ENCODE measurements at regions not wholly inside any gene's neighbourhood (a gene's known extent, or its start where the extent isn't known, plus 50 kb on each side); places are given as distances from the start of the nearest gene placed in this dataset.

DNA sequence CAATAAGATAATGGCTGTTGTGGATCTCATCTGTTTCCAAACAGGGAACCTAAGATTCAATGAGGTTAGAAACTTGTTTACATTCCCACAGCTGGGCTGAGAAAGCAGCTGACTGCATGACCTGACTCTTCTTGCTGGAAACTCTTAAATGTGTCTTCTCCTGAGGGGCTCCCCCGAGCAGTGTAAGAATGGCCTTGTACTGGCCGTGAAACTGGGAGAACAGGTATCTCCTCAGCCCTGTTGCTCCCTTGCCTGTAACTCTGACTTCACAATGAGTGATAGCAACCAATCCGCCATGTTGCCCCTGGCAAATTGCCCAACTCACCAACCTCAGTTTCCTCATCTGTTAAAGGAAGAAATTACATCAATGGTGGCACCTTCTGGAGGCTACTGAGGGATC, 59.1 kb upstream of the CCL2 start:
- TF ChIP-seq CREB1 (IDR thresholded peaks at IDR 0.05; ENCODE audit: low read depth) (no peak), EP300 (IDR thresholded peaks at IDR 0.05; ENCODE audit: borderline replicate concordance) (no peak), EGR1 (IDR thresholded peaks at IDR 0.05) (no peak), ZBTB7A (IDR thresholded peaks at IDR 0.05; ENCODE audit: low read depth) (no peak), TAF1 (IDR thresholded peaks at IDR 0.05; ENCODE audit: low read depth) (no peak), TEAD4 (IDR thresholded peaks at IDR 0.05) (no peak)
- TF ChIP-seq, protein P1, sequence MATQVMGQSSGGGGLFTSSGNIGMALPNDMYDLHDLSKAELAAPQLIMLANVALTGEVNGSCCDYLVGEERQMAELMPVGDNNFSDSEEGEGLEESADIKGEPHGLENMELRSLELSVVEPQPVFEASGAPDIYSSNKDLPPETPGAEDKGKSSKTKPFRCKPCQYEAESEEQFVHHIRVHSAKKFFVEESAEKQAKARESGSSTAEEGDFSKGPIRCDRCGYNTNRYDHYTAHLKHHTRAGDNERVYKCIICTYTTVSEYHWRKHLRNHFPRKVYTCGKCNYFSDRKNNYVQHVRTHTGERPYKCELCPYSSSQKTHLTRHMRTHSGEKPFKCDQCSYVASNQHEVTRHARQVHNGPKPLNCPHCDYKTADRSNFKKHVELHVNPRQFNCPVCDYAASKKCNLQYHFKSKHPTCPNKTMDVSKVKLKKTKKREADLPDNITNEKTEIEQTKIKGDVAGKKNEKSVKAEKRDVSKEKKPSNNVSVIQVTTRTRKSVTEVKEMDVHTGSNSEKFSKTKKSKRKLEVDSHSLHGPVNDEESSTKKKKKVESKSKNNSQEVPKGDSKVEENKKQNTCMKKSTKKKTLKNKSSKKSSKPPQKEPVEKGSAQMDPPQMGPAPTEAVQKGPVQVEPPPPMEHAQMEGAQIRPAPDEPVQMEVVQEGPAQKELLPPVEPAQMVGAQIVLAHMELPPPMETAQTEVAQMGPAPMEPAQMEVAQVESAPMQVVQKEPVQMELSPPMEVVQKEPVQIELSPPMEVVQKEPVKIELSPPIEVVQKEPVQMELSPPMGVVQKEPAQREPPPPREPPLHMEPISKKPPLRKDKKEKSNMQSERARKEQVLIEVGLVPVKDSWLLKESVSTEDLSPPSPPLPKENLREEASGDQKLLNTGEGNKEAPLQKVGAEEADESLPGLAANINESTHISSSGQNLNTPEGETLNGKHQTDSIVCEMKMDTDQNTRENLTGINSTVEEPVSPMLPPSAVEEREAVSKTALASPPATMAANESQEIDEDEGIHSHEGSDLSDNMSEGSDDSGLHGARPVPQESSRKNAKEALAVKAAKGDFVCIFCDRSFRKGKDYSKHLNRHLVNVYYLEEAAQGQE (IDR thresholded peaks at IDR 0.05; ENCODE audit: low read depth): no peak
- TF ChIP-seq, protein P2, sequence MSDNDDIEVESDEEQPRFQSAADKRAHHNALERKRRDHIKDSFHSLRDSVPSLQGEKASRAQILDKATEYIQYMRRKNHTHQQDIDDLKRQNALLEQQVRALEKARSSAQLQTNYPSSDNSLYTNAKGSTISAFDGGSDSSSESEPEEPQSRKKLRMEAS (IDR thresholded peaks at IDR 0.05): no peak

All from Ishikawa (cell line).